ENCODE measurements at regions not wholly inside any gene's neighbourhood (a gene's known extent, or its start where the extent isn't known, plus 50 kb on each side); places are given as distances from the start of the nearest gene placed in this dataset.

GRCh38 chr2:120984046-120984445 is 248.4 kb downstream of the GLI2 start:
- in situ Hi-C loops (cut with MboI; ENCODE audit: low pct_unique_long_range_greater_than_20kb, low sequenced_read_pairs, unreplicated experiment) = no loop called here
- no peak for DNase-seq (ENCODE audit: low spot score)
- TF ChIP-seq CTCF (IDR thresholded peaks at IDR 0.05; ENCODE audit: extremely low read depth, insufficient read depth, missing control alignments) = no peak

GRCh38 chr2:120984452-120985173 is 248.9 kb downstream of the GLI2 start:
- in situ Hi-C loops (cut with MboI; ENCODE audit: low pct_unique_long_range_greater_than_20kb, low sequenced_read_pairs, unreplicated experiment) = no loop called here
- no peak for TF ChIP-seq CTCF (IDR thresholded peaks at IDR 0.05; ENCODE audit: extremely low read depth, insufficient read depth, missing control alignments)
- DNase-seq (ENCODE audit: low spot score) = no peak

- DNase-seq (ENCODE audit: low spot score) = no peak
- no peak for TF ChIP-seq CTCF (IDR thresholded peaks at IDR 0.05; ENCODE audit: extremely low read depth, insufficient read depth, missing control alignments)
- in situ Hi-C loops (cut with MboI; ENCODE audit: low pct_unique_long_range_greater_than_20kb, low sequenced_read_pairs, unreplicated experiment) = no loop called here
Measured at GRCh38 chr2:120985174-120985996, 249.7 kb downstream of the GLI2 start.

GRCh38 chr2:120985997-120986651 is 250.5 kb downstream of the GLI2 start:
- TF ChIP-seq CTCF (IDR thresholded peaks at IDR 0.05; ENCODE audit: extremely low read depth, insufficient read depth, missing control alignments) = no peak

GRCh38 chr2:120986898-120987650 is 251.4 kb downstream of the GLI2 start:
- TF ChIP-seq CTCF (IDR thresholded peaks at IDR 0.05; ENCODE audit: extremely low read depth, insufficient read depth, missing control alignments) = no peak
- in situ Hi-C loops (cut with MboI; ENCODE audit: low pct_unique_long_range_greater_than_20kb, low sequenced_read_pairs, unreplicated experiment) = no loop called here
- peak; percentile 18 for DNase-seq (ENCODE audit: low spot score)

More at GRCh38 chr2:120985997-120986651, 250.5 kb downstream of the GLI2 start:
- no peak for DNase-seq (ENCODE audit: low spot score)
- in situ Hi-C loops (cut with MboI; ENCODE audit: low pct_unique_long_range_greater_than_20kb, low sequenced_read_pairs, unreplicated experiment) = no loop called here
